ENCODE measurements at regions not wholly inside any gene's neighbourhood (a gene's known extent, or its start where the extent isn't known, plus 50 kb on each side); places are given as distances from the start of the nearest gene placed in this dataset.

DNA sequence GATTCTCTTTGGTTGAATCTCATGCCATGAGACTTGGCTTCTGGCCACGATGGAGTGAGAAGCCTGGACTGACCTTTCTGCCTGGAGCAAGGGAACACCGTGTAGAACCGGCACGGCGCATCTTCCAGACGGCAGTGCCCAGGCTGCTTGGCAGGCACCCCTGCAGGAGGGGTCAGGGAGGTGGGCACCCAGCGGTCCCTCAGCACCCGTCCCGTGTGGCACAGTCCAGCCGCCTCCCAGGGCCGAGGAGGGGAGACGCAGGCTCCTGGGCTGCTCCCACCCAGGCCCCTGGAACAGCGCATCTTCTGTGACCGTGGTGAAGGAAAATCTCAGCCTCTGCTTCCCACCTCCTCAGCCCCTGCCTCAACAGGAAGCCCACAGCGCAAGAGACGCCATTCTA lies 95.7 kb downstream of the CMPK2 start:
- TF ChIP-seq POLR2AphosphoS5 (IDR thresholded peaks at IDR 0.05; ENCODE audit: low read depth, low read length), result no peak
- TF ChIP-seq REST (IDR thresholded peaks at IDR 0.05; ENCODE audit: insufficient read depth in 1 of 2, low read depth in 2 of 2, low read length in 2 of 2), result no peak

DNA sequence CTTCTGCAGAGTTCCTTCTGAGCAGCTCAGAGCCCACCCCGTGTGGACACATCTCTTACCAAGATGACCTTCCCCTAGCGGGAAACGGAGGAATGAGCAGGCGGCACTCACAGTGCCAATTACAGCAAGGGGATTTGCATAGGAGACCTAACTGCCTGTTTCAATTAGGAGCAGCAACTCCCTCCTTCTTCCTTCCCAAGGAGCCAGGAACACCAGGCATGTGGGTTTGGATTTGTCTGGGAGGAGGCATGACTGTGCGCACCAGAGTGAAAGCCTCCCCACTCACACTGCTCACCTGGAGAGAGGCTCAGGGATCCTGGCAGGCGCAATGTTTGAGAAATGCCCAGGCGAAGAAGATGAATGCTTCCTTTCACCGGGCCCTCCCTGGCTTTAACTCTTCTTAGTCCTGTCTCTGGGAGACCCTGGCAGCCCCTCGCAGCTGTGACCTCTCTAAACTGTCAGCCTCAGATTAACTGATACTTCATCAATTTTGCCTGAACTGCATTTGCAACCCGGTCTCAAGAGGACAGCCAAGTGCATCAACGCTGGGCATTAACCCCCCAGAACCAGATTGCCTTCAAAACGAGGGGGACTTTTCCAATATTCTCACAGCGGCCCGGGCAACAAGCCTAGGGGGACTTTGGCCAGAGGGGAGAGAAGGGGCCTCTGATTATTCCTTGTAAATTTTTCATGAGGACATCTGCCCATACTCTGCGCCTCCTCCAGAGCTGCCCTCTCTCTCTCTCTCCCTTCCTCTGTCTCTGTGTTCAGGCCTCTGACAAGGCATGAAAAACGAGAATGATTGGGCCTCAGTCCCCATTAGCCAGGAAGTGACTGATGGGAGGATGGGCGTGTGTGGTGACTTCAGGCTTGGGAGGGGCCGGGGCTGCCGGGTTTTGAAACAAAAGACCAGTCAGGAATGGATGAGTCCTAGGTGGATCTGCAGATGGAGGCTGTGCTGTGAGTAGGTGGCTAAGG lies 93.8 kb downstream of the CMPK2 start:
- TF ChIP-seq FOXP2 (optimal IDR thresholded peaks at IDR 0.05; ENCODE audit: borderline replicate concordance, extremely low read depth, extremely low read length, insufficient read depth) (no peak), REST (IDR thresholded peaks at IDR 0.05; ENCODE audit: insufficient read depth in 1 of 2, low read depth in 2 of 2, low read length in 2 of 2) (no peak), SIN3A (IDR thresholded peaks at IDR 0.05; ENCODE audit: borderline replicate concordance, insufficient read depth, low read length) (no peak), POLR2AphosphoS5 (IDR thresholded peaks at IDR 0.05; ENCODE audit: low read depth, low read length) (no peak), TAF1 (IDR thresholded peaks at IDR 0.05; ENCODE audit: borderline replicate concordance, insufficient read depth, low read length) (no peak)

DNA sequence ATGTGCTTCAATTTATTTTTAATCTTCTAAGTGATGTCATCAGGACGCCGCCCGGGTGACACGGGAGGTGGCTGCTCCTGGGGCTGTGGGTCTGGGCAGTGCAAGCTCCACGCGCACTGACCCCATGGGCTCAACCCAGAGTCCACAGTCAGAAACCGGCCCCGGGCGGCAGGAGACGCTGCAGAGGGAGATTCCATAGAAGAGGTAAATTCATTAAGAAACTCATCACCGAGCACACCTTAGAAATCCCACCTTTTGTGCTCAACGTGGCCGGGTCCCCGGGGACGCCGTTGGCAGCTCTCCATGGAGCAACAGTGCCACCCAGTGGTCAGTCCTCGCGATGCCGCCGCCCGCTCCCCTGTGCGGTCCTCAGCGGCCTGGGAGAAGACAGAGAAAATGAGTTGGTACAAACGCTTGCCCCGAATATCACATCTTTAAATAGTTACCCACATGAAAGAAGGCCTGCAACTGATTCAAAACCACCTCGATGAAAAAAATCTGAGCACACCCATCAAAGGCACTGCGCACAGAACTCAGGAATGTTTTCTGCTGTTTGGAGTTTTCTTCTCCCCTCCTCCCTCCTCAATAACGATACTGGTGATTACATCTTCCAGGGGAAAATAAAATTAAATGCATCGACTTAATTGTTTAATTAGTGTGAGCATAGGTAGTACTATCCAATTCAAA lies 92.6 kb downstream of the CMPK2 start:
- no peak for TF ChIP-seq SIN3A (IDR thresholded peaks at IDR 0.05; ENCODE audit: borderline replicate concordance, insufficient read depth, low read length)
- peak; percentile 40 for TF ChIP-seq FOXP2 (optimal IDR thresholded peaks at IDR 0.05; ENCODE audit: borderline replicate concordance, extremely low read depth, extremely low read length, insufficient read depth)

DNA sequence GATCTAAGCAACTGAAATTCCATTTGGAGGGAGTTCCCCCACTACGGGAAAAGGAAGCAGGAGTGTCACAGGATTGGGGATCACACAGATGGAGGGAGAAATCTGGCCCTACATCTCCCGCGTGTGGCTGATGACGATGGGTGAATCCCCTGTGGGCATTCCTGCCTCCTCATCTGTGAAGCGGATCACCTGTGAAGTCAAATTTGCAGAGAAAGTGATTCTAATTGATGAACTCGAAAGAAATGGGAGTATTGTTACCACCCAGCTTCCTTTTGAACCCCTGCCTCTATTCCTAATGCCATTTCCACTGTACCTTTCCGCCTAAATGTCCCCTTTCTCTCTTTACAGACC lies 92.0 kb downstream of the CMPK2 start:
- TF ChIP-seq REST (IDR thresholded peaks at IDR 0.05; ENCODE audit: insufficient read depth in 1 of 2, low read depth in 2 of 2, low read length in 2 of 2) (no peak), SIN3A (IDR thresholded peaks at IDR 0.05; ENCODE audit: borderline replicate concordance, insufficient read depth, low read length) (no peak), FOXP2 (optimal IDR thresholded peaks at IDR 0.05; ENCODE audit: borderline replicate concordance, extremely low read depth, extremely low read length, insufficient read depth) (no peak), TAF1 (IDR thresholded peaks at IDR 0.05; ENCODE audit: borderline replicate concordance, insufficient read depth, low read length) (no peak), POLR2AphosphoS5 (IDR thresholded peaks at IDR 0.05; ENCODE audit: low read depth, low read length) (no peak)

DNA sequence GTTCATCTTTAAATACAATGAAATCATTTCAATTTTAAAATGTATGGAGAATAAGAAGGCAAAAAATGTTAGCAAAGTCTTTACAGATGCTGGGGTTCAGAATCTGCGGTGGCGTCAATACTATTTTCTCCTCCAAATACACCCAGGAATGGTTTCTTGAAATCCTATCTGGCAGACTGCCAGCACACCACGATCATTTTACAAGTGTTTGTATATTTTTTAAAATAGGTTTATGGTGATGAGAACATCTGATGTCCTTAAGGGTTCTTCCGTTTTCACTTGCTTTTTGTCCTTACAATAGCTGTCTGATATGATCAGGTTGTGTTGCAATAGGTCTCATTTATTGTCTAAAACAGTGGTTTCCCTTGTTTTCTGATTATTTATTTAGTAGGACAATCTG lies 89.6 kb downstream of the CMPK2 start:
- TF ChIP-seq TAF1 (IDR thresholded peaks at IDR 0.05; ENCODE audit: borderline replicate concordance, insufficient read depth, low read length) (no peak), REST (IDR thresholded peaks at IDR 0.05; ENCODE audit: insufficient read depth in 1 of 2, low read depth in 2 of 2, low read length in 2 of 2) (no peak), FOXP2 (optimal IDR thresholded peaks at IDR 0.05; ENCODE audit: borderline replicate concordance, extremely low read depth, extremely low read length, insufficient read depth) (no peak), POLR2AphosphoS5 (IDR thresholded peaks at IDR 0.05; ENCODE audit: low read depth, low read length) (no peak), SIN3A (IDR thresholded peaks at IDR 0.05; ENCODE audit: borderline replicate concordance, insufficient read depth, low read length) (no peak)

Measured in PFSK-1 (cell line).